Activated naive CD8-positive, alpha-beta T cell treated with anti-CD3 and anti-CD28 coated beads for 36 hours (primary cell): ENCODE measurements at regions not wholly inside any gene's neighbourhood (a gene's known extent, or its start where the extent isn't known, plus 50 kb on each side); places are given as distances from the start of the nearest gene placed in this dataset.
A peak's percentile ranks its signal among the peaks of the same experiment; 100 is the strongest.

Experiments
- DNase-seq: peaks from one replicate; pipeline ENCODE4 v3.0.0; 2021
- H3K27ac Mint-ChIP-seq: one replicate; pipeline ENCODE4 v1.8.0; 2022; ENCODE audit warnings: mild to moderate bottlenecking, moderate library complexity, mixed read lengths
- H3K27me3 Mint-ChIP-seq: one replicate; pipeline ENCODE4 v1.8.0; 2022; ENCODE audit warnings: mild to moderate bottlenecking, mixed read lengths
- H3K36me3 Mint-ChIP-seq: one replicate; pipeline ENCODE4 v1.8.0; 2021; ENCODE audit warnings: mild to moderate bottlenecking, mixed read lengths
- H3K4me1 Mint-ChIP-seq: one replicate; pipeline ENCODE4 v1.8.0; 2021; ENCODE audit warnings: mixed read lengths
- H3K4me3 Mint-ChIP-seq: one replicate; pipeline ENCODE4 v1.8.0; 2022; ENCODE audit warnings: mild to moderate bottlenecking, moderate library complexity, mixed read lengths
- H3K9me3 Mint-ChIP-seq: one replicate; pipeline ENCODE4 v1.8.0; 2022; ENCODE audit warnings: mixed read lengths

DNA sequence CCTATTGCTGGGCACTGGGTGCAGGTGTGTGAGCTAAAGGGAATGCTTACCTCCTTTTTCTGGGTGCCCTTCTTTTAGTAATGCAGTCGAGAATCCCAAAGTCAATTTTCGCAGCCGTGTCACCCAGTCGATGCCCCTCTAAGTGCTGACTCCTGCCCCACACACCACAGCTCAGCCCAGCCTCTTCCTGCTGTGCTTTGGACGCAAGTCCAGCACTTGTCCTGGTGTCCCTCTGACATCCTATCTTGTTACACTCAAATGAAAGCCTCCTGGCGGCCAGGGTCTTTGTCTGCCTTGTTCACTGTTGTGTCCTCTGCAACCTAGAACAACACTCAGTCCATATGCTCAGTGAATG is 58.5 kb upstream of the RUNX3 start:
- Mint-ChIP-seq H3K27ac (peak overlapping the region; percentile 95), H3K27me3 (no peaks in the 10 kb centered on the region), H3K4me1 (peaks cover 94% of the 10 kb centered on the region), H3K9me3 (peaks cover 9% of the 10 kb centered on the region), H3K4me3 (no peak overlapping the region), H3K36me3 (peaks cover 33% of the 10 kb centered on the region)
- no peak for DNase-seq

DNA sequence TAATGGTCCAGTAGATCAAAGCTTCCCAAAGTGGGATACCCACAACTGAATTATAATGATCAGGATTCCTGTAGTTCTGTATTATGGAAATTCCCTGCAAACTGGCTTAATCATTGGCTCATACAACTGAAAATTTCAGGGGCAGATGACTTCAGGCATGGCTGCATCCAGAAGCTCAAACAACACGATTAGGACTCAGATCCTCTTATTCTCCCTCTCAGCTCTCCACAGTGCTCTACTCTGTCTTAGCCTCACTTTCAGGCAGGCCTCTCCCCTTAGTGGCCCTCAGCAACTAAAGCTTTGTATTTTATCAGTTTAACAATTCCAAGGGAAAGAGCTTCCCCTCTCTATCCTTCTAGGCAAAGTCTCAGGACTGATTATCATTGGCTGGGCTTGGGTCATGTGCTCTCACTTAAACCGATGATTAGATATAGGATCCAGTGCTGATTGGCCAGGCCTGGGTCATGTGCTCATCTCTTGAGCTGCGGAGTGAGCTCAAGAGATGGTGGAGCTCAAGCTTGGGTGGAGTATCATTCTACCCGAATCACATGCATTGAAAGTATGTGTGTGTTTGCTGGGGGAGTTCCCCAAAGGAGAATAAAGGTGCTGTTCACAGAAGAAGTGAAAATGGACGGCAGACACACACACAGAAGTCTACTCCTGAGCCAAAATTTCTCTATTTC is 57.9 kb upstream of the RUNX3 start:
- Mint-ChIP-seq H3K27me3 (no peaks in the 10 kb centered on the region), H3K36me3 (peaks cover 36% of the 10 kb centered on the region), H3K9me3 (peaks cover 9% of the 10 kb centered on the region), H3K27ac (peak overlapping the region; percentile 95), H3K4me1 (peaks cover 95% of the 10 kb centered on the region), H3K4me3 (peak overlapping the region; percentile 72)
- peak; percentile 60 for DNase-seq

DNA sequence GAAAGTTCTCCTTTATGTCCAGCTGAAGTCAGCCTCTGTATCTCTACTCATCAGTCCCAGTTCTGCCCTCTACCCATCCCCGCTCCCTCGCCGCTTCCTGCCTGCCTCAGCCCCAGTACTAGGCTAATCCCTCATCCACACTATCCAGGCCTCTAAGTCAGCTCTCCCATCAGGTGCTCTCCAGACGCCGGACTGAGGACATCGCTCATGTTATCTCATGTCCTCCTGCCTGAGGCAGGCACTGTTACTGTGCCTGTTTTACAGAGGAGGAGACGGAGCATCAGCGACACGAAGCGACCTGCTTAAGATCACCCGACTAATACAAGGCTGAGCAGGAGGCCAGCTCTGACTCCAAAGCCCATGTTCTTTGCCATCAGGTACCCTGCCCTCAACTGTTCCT is 57.3 kb upstream of the RUNX3 start:
- Mint-ChIP-seq H3K4me3 (no peak overlapping the region), H3K27ac (peak overlapping the region; percentile 95), H3K9me3 (peaks cover 9% of the 10 kb centered on the region), H3K4me1 (peaks cover 95% of the 10 kb centered on the region), H3K36me3 (peaks cover 35% of the 10 kb centered on the region), H3K27me3 (no peaks in the 10 kb centered on the region)
- DNase-seq: no peak

DNA sequence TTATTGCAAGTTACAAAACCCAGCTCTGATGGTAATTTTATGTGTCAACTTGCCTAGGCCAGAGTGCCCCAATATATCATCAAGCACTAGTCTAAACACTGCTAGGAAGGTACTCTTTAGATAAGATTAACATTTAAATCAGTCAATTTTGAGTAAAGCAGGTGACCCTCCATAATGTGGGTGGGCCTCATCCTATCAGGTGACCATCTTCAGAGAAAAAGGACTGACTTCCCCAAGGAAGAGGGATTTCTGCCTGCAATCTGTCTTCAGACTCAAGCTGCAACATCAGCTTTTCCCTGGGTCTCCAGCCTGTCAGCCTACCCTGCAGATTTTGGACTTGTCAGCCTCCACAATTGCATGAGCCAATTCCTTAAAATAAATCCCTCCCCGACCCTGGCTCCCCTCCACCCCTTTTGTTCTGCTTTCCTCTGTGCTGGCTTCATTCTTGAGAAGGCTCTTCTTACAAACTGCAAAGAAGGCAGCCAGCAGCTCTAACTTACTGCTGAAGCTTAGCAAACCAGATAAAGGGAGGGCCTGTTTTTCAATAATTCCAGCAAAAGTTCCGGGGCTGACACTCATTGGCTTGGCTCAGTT is 56.4 kb upstream of the RUNX3 start:
- peak overlapping the region; percentile 31 for H3K27ac Mint-ChIP-seq

DNA sequence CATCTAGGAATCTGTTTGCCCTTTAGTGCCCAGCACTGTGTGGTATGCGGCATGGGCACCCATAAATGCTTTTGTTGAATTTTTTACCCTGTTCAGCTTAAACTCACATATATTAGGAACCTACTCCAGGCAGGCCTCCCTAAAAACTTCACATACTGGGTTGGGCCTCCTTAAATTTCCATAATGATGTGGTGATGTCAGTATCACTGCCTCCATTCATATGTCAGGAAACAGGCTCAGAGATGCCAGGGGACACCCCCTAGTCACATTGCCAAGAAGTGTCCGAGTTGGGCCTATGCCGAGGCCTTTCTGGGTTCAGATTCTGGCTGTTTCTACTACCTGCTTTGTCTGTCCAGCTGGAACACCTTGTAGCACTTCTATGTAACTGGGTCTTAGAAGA is 55.7 kb upstream of the RUNX3 start:
- Mint-ChIP-seq H3K27ac (peak overlapping the region; percentile 26), H3K36me3 (peaks cover 32% of the 10 kb centered on the region), H3K4me1 (peaks cover 96% of the 10 kb centered on the region), H3K27me3 (no peaks in the 10 kb centered on the region), H3K4me3 (no peak overlapping the region), H3K9me3 (peaks cover 9% of the 10 kb centered on the region)
- DNase-seq: no peak

More for the DNA sequence above, 56.4 kb upstream of the RUNX3 start:
- Mint-ChIP-seq H3K9me3 (peaks cover 9% of the 10 kb centered on the region), H3K4me1 (peaks cover 95% of the 10 kb centered on the region), H3K4me3 (no peak overlapping the region), H3K36me3 (peaks cover 33% of the 10 kb centered on the region), H3K27me3 (no peaks in the 10 kb centered on the region)
- DNase-seq: no peak

DNA sequence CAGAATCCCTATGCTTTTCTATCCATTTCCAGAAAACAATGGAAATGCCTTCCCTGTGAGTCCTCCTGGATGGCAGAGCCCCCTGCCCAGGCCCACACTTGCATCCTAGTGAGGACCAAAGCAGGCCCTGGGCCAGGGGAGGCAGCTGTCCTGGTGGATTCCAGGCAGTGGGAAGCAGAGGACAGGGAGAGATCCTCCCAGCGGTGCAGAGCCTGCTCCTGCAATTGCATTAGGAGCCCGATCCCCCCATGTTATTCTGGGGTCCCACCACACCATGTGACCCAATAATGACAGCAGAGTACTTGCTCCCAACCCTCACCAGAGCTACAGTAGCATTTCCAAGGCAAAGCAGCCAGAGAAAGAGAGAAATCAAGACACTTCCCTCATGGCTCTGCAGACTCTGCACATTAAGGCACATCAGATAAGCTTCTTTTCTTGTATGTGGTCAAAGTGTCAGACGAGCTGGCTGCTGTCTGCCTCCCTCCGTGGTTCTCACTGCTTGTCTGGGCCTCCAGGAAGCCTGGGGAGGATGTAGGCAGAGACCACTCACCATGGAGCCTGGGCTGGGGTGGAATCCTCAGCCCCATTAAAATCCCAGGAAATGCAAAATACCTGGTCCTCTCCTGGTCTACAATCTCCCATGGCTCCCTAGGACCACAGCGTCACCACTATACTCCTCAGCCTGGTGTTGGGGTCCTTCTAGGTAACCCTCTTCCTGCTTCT is 54.9 kb upstream of the RUNX3 start:
- Mint-ChIP-seq H3K4me3 (no peak overlapping the region), H3K27ac (peak overlapping the region; percentile 52), H3K36me3 (peaks cover 30% of the 10 kb centered on the region), H3K27me3 (no peaks in the 10 kb centered on the region), H3K4me1 (peaks cover 96% of the 10 kb centered on the region), H3K9me3 (peaks cover 9% of the 10 kb centered on the region)
- DNase-seq: no peak

DNA sequence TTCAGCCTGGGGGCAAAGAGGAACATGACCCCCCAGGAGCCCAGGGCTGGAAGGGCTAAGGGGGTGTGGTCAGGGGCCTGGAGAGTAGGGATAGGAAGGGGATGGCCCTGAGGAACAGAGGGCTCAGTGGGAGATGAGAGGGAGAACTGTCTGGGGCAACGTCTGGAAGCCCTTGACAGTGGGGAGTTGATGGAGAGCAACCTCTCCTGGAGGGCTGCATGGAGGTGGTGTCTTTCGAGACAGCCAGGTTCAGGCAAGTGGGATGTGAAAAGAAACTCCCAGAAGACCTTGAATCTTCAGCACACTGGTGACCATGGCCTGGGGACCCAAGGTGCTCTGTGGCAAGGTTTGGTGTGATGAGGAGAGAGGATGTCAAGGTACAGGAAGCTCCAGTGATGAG is 54.2 kb upstream of the RUNX3 start:
- no peak for DNase-seq
- Mint-ChIP-seq H3K36me3 (peaks cover 33% of the 10 kb centered on the region), H3K4me3 (no peak overlapping the region), H3K9me3 (peaks cover 12% of the 10 kb centered on the region), H3K27ac (peak overlapping the region; percentile 94), H3K4me1 (peaks cover 97% of the 10 kb centered on the region), H3K27me3 (no peaks in the 10 kb centered on the region)

DNA sequence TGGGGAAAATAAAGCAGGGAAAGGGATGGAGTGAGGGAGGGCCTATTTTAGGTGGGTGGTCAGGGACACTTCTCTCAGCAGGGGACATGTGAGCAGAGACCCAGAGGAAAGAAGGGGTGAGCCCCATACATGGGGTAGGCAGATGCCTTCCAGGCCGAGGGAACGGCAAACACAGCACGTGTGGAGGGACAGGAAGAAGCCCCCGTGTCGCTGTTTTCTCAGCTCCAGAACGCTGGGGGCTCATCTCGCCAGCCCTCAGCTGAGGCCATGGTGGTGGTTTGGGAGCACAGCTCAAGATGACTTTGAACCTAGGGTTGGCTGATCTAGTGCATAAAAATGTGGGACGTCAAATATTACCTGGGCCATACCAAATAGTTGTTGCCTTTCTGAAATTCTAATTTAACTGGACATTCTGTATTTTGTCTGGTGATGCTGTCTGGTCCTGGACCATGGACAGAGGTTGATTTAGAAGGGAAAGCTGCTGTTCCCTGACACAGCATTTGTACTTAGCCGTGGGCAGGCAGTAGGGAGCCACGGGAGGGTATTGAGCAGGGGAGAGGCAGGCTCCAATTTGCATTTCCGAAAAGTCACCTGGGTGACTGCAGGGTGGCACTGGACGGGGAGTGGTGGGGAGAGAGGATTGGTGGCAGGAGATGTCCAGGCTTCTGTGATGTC is 53.1 kb upstream of the RUNX3 start:
- Mint-ChIP-seq H3K4me3 (peak overlapping the region; percentile 16), H3K27me3 (no peaks in the 10 kb centered on the region), H3K4me1 (peaks cover 98% of the 10 kb centered on the region), H3K36me3 (peaks cover 33% of the 10 kb centered on the region), H3K9me3 (peaks cover 10% of the 10 kb centered on the region), H3K27ac (peak overlapping the region; percentile 94)
- DNase-seq: no peak

DNA sequence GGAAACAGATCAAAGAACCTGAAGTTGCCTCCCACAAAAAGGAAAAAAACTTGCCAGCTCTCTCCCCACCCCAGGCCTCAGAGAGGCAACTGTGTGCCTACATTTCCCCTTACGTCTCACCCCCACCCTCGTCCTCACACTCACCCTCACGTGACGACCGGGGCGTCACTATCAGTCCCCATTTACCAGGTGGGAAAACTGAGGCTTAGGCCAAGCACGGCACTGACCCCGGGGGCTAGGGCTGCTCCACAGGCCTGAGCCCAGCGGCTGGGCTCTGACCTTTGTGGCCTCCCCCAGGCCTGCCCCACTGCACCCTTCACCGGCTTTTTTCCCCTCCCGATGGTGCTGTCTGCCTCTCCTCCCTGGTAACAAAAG is 51.5 kb upstream of the RUNX3 start:
- Mint-ChIP-seq H3K36me3 (peaks cover 35% of the 10 kb centered on the region), H3K27ac (peak overlapping the region; percentile 94), H3K9me3 (peaks cover 13% of the 10 kb centered on the region), H3K27me3 (no peaks in the 10 kb centered on the region), H3K4me3 (peak overlapping the region; percentile 41), H3K4me1 (peaks cover 94% of the 10 kb centered on the region)
- DNase-seq: peak; percentile 61

DNA sequence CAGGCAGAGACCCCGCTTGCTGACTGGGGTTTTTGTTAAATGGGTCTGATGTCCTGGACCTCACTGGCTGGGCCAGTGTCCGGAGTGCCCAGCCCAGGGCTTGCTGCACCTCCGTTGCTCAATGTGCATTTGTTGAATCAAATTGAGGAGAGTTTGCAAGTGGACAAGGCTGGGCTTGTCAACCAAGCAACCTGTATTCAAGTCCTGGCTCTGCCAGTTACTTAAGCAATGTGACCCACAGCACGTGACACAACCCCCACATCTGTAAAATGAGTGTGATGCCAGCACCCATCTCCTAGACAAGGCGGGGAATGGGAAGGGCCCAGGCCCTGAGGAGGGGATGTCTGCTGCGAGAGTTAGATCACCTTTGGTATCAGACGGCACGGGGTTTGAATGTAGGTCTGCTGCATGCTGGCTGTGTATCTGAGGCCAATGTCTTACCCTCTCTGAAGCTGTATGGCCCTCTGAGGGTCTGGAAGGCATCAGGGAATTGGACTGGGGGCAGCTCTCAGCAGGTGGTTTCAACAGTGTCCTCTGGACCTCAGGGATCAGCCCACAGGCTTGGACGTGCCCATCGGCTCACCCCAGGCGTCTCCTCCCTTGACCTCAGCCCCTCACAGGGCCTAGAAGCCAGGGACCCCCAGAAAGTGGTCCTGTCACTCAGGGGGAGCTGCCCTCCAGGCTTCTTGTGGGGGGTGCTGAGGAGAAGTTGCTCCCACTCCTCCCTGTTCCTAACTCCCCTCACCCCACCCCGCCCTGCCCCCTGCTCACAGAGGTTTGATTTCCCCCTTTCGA is 51.0 kb upstream of the RUNX3 start:
- DNase-seq: no peak
- Mint-ChIP-seq H3K27me3 (no peaks in the 10 kb centered on the region), H3K9me3 (peaks cover 17% of the 10 kb centered on the region), H3K27ac (peak overlapping the region; percentile 94), H3K36me3 (peaks cover 41% of the 10 kb centered on the region), H3K4me3 (peak overlapping the region; percentile 23), H3K4me1 (peaks cover 88% of the 10 kb centered on the region)
